HUDEP-2 (cell line): ENCODE measurements at regions not wholly inside any gene's neighbourhood (a gene's known extent, or its start where the extent isn't known, plus 50 kb on each side); places are given as distances from the start of the nearest gene placed in this dataset.

Experiments
- DNase-seq, 76 experiments: peaks; one replicate each; lab custom pipeline; 2025; ENCODE audit not compliant: unreplicated experiment in 76 of 76; lab: John Stamatoyannopoulos, UW

GRCh38 chr5:3400659-3401058, 195.0 kb upstream of the IRX1 start:
- DNase-seq: no peak

GRCh38 chr5:3394891-3395599, 200.6 kb upstream of the IRX1 start:
- no peak for DNase-seq

DNA sequence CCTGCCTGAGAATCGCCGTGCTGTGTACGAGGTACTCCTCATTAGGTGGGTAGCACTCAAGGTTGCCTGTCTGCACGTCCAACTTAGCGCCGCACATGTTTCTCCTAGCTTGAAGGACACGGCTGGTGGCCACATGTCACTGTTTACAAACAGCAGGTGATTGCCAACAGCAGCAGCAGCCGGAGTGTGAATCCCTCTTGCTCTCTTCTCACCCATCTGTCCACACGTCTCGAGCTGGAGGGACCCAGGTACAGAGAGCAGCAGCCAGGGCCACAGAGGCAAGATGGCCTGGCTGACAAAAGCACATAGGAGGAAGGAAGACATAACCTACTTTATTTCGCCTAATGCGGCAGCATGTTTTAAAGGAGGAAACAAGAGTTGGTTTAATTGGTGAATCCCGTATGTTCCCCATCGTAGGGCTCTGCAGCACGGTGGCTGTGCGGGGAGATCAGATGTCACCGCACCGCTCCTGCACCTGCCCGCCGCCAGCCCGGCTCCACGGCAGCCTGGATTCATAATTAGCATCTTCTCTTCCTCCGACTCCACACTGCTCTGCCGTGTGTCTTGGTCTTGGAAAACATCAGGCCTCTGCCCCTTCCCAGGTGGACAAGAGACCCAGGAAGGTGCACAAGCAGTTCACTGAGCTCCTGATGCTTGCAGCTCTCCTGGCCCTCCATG, 201.6 kb upstream of the IRX1 start:
- DNase-seq: no peak

DNA sequence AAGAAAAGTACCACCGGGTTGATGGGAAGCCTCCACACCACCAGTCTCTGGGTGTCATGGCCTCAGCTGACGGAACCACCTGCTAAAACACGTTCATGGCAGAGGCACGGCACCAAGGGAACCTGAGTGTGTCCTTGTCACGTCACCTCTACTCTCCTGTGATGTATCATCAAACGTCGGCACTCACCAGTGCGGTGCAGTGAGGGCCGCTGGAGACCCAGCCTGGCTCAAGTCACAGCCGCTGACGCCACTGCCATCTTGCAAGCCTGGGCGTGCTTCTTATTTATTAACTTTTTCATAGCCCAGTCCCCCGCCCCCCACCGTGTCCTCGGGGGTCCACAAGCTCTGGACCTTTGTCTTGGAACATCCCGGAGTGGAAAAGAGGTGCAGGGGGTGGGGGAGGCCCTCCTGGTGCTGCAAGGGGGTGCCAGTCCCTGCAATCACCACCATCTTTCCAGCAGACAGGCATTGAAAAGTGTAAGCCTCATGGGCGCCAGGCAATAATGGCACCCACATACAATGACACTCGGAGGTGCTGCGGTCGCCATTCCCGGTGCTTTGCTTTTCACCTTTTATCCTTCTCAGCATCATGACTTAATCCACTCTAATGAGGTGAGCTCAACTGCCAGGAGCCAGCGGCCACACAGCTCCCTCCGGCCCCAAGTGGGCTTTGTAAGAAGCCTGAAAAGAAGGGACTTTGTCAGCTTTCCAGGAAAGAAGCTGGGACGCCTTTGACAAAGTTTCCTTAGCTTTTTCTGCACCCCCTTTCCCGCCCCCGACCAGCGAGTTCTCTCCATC, 202.3 kb upstream of the IRX1 start:
- DNase-seq: no peak

DNA sequence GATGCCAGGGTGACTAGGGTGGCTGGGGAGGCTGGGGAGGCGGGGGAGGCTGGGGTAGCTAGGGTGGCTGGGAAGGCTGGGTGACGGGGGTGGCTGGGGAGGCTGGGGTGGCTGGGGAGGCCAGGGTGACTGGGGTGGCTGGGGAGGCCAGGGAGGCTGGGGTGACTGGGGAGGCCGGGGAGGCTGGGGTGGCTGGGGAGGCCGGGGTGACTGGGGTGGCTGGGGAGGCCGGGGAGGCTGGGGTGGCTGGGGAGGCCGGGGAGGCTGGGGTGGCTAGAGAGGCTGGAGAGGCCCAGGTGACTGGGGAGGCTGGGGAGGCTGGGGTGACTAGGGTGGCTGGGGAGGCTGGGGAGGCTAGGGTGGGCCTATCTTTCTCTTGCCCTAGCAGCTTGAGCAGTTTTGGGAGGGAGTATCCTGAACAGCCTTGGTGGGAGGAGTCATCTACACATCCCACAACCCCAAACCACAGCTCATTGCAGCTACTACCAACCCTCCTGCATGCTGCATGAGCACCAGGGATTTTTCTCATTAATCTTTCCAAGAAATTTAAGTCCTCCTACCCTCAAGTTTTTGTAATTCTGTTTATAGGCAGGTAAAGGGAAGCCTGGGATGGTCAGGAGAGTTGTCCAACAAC, 203.2 kb upstream of the IRX1 start:
- no peak for DNase-seq

- DNase-seq: no peak
These were observed 204.4 kb upstream of the IRX1 start for GRCh38 chr5:3391210-3391609.

DNA sequence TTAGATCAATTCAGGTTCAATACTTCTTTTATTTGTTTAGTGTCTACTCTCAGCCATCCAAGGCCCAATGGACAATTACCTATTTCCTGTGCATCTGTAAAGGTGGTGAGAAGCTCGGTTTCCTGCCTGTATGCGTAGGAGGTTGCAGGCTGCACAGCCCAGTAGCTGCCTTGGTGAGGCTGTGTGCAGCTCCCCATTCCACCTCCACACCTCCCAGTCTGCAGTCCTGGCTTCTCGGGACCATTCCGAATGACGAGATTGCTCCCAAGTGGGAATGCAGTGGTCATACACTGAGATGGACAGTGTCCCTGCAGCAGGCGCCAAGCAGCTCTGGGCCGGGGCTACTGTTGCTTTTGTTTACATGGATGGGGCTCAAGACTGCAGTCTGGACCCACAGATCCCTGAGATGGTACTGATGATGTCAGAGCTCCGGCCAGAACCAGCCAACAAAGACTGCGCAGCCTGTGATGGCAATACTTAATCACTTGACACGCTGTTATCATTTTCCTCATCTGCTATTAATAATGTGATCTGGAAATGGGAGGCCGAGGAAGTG, 206.1 kb upstream of the IRX1 start:
- DNase-seq: no peak

- DNase-seq: no peak
These were observed 209.0 kb upstream of the IRX1 start for GRCh38 chr5:3386637-3387036.

- no peak for DNase-seq
These were observed 209.6 kb upstream of the IRX1 start for GRCh38 chr5:3385991-3386519.

- DNase-seq: no peak
These were observed 211.1 kb upstream of the IRX1 start for GRCh38 chr5:3384531-3384930.

- DNase-seq: no peak
These were observed 212.8 kb upstream of the IRX1 start for GRCh38 chr5:3382782-3383181.

- DNase-seq: no peak
These were observed 213.5 kb upstream of the IRX1 start for GRCh38 chr5:3382151-3382550.

DNA sequence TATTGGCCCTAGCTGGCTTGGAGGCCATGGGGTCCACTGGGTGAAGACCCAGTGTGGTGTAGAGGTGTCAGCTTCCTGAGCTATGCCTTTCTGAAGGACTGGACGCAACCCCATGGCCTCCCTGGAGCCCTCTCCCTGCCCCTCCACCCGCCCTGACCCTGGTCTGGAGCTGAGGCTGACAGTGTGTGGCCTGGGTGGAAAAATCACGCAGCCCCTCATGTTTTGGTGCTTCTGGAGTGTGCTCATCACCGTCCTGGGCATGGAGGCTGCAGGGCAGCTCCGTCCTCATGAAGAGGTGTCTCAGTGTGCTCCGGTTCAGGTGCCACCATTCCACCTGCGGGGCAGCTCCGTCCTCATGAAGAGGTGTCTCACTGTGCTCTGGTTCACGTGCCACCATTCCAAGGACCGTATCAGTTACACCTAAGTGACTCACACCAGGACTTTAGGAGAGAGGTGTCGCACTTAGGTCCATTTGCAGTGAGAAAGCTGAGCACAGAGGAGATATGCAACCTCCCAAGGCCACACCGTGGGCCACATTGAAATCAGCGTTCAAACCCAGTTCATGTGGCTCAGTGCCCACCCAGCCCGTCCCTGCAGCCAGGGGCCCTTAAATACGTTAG, 214.3 kb upstream of the IRX1 start:
- DNase-seq: no peak

DNA sequence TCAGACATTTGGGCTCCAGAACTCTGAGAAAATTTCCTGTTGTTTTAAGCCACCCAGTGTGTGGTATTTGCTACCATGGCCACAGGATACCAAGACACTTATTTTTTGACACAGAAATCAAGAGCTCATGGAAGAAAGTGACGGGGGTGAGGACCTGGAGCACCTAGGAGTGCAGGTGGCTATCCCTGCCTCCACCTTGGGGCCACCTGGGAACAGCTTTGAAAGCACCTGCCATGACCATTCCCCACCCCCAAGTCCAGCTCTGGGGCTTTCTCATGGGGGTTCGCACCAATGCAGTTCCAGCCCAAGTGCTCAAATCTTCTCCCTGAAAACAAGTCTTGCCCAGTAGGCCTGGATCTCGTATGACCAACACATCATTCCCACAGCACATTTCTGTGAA, 214.9 kb upstream of the IRX1 start:
- DNase-seq: no peak

- no peak for DNase-seq
These were observed 217.8 kb upstream of the IRX1 start for GRCh38 chr5:3377831-3378230.

DNA sequence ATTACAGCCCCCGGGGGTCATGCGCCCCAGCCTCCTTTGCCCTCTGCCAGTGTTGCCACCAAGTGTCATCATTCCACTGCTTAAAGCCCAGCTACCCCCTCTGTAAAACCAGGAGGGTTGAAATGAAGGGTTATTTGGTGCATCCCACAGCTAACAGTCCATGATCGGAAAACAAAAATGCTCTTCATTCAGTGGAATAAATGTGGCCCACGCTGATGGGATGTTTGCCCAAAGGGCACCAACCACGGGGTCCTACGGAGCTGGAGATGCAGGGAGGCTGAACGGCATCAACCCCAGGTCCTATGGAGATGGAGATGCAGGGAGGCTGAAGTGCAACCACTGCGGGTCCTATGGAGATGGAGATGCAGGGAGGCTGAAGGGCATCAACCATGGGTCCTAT, 218.5 kb upstream of the IRX1 start:
- no peak for DNase-seq

DNA sequence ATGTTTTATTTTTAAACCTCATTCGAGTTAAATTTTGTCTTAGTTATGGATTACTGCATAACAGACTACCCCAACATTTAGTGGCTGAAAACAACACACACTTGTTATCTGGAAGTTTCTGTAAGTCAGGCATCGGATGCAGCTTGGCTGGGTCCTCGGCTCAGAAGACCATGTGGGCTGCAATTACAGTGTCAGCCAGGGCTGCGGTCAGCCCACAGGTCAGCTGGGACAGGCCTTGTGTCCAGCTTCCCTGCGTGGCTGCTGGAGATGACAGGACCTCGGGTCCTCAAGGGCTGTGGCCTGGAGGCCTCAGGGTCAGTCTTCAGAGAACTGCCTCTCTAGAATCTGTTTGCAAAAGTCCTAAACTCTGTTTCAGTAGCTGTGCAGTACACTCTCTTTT, 219.0 kb upstream of the IRX1 start:
- no peak for DNase-seq

- DNase-seq: no peak
These were observed 219.9 kb upstream of the IRX1 start for GRCh38 chr5:3375586-3376311.

- no peak for DNase-seq
These were observed 222.2 kb upstream of the IRX1 start for GRCh38 chr5:3373391-3373790.

DNA sequence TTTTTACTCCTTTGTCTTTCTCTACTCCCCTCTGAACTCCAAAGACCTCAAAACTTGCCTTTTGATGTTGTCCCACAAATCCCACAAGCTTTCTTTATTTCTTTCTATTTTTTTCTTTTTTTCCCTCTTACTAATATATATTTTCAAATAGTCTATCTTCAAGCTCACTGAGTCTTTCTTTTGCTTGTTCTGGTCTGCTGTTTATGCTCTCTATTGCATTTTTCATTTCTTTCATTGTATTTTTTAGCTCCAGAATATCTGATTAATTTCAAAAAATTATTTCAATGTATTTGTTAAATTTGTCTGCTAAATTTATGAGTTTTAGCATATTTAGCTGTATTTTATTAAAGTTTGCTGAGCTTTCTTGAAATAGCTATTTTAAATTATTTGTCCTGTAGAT, 223.3 kb upstream of the IRX1 start:
- DNase-seq: no peak
